HG03039 (cell line): ENCODE measurements at regions not wholly inside any gene's neighbourhood (a gene's known extent, or its start where the extent isn't known, plus 50 kb on each side); places are given as distances from the start of the nearest gene placed in this dataset.

Source experiments
- ATAC-seq: cut with Tn5 transposase; IDR thresholded peaks from one replicate; pipeline ENCODE4 v1.9.1; 2021; ENCODE audit warnings: mild to moderate bottlenecking, moderate library complexity; ENCODE audit not compliant: unreplicated experiment

DNA sequence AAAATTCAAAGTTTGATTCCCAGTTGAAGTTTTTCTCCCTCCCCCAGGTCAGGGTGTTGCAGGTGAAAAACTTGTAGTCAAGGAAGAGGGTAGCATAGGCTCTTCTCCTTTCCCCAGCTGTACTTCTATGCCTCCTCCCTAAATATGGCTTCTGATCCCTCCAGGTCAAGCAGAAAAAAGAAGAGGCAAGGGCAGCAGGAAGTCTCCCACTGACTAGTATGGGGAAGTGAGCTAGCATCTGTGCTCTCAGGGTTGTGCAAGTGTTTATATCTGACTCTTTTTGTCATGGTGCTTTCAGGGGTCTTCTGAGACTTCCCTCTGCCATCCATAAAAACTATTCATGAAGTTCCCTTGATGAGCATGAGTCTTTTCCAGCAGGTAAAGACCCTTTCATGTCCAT, 76.0 kb downstream of the ATPSCKMT start:
- ATAC-seq = no peak

DNA sequence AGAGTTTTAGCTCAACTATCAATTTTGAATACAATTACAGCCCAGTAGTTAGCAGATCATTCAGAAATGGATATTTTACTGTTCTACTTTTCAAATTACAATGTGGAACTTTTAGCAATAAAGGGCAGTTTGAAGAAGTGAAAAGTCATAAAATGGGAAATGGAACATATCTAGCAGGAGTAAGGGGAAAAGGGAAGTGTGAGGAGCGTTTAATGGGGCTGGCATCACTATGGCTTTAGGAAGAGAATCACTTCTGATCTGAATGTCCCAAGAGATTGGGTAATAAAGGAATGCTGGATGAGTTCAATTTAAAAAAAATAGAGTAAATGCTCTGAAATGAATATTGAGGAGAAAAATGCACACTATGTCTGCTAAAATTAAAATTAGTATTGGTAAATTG, 77.4 kb downstream of the ATPSCKMT start:
- ATAC-seq = no peak

DNA sequence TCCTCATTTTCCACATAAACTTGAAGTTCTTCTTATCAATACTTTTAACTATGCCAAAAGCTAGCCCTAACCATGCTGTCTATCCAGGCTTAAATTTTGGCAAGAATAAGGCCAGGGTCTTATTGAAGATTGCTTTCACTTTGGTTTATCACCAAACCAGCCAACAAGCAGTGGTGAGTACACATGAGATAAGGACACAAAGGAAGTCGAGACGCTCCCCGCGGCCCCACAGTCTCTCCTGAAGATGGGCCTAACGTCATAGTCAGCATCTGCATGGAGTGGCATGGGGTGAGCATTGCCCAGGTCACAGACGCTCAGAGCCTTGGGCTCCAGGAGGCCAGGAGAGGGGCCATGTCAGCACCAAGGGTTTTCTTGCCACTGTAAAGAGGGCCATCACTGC, 80.3 kb downstream of the ATPSCKMT start:
- no peak for ATAC-seq

DNA sequence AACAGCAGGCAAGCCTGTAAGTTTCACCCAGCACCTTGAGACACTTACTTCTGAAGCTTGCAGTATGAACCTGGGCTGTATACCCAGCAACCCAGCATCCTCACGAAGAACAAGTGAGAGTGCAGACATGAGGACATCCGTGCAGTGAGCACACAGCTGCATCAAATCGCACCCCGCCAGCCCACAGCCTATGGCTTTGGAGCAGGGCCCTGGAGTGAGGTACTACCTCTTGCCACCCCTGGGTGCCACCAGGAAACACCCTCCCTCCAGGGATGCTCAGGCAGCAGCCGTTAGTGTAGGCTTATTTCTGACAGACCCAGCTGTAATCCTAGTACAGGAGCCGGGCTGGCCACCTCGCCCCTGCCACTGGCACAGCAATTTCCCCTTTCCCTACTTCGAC, 81.4 kb downstream of the ATPSCKMT start:
- no peak for ATAC-seq

DNA sequence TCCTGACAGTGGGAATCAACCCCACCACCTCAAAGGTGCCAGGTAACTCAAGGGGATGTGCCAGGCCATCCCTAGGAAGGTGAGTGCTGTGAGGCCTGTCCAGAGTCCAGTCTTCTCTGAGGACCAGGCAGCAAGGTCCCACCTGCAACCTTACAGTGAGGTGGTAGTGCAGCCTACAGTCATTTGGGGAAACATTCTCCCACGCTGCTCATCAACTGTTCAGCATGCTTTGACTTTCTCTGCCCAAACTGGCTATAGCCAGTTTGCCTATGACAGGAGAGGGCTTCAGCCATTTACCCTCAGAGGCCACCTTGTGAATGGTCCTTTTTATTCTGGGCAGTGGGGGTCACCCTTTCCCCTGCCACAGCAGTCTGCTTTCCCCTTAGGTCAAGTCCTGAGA, 81.9 kb downstream of the ATPSCKMT start:
- no peak for ATAC-seq

DNA sequence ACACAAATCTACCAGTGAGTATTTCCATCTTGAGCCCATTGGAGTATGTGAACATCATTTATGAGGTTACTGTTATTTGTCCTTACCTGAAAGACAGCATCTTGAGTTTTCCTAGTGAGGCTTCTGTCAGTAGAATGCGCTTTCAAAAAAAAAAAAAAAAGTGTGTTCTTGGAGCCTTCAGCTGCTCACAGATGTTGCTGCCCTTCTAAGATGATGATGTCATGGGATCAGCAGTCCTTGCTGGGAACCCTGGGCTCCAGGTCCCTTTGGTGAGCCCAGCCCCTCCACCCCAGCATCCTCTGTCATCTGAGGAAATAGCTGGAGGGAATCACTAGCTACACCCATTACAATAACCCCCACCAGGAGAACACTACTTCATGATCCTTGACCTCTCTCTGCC, 83.3 kb downstream of the ATPSCKMT start:
- no peak for ATAC-seq

DNA sequence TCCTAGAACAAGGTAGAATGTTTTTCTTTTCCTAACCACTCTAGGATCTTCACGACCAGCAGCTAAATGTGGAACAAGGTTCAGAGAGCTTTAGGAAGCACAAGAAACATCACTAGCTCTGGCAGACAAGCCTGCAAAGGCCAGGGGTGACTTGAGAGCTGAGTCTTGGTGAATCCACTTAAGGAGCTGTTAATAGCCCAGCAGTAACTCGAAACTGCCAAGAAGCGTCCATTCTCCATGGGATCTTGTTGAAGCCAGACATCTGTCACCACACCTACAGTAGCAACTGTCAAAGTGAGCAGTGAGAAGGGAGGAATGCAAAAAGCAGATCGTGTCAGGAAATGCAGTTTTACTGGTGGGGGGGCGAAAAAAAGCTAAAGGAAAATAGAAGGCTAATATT, 87.2 kb downstream of the ATPSCKMT start:
- no peak for ATAC-seq

DNA sequence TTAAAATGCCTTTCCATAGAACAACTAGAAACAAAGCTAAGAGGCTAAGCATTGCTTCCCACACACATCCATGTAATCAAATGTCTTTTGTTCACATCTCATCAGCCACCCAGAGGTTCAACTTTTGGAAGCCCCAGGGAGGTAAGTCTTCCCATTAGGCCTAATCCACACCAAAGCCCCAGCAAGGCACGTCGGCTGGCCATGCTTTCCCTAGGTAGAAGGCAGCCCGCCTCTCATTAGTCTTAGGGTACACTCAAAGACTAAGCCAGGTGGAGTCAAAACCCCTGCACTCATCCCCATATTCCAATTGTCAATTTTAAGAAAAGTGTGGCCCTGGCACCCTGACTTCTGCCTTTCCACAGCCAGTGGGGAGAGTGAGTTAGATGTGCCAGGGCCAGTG, 87.9 kb downstream of the ATPSCKMT start:
- ATAC-seq = no peak

DNA sequence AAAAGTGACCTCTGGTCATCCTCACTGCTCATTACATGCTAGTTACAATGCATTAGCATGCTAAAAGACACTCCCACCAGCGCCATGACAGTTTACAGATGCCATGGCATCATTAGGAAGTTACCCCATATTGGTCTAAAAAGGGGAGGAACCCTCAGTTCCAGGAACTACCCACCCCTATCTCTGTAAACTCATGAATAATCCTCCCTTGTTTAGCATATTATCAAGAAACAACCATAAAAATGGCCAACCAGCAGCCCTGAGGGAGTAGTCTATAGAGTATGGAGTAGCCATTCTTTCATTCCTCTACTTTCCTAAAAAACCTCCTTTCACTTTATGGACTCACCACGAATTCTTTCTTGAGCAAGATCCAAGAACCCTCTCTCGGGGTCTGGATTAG, 89.4 kb downstream of the ATPSCKMT start:
- ATAC-seq = no peak

DNA sequence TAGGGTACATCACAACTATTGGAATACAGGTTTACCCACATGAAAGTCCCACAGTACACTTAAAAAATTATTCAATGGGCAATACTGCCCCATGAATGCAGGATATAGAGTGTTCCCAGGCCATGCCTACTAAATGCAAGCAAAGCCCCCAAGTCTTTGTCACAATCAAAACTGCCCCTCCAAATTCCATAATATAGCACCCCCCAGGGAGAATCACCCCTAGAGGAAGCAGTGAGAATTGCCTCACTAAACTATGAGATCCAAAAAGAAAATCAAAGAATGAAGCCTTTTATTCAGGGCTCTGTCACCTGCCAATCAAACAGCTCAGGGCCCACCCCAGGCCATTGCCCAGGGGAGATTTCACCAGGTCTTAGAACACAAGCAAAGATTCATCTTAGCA, 90.8 kb downstream of the ATPSCKMT start:
- ATAC-seq = no peak

DNA sequence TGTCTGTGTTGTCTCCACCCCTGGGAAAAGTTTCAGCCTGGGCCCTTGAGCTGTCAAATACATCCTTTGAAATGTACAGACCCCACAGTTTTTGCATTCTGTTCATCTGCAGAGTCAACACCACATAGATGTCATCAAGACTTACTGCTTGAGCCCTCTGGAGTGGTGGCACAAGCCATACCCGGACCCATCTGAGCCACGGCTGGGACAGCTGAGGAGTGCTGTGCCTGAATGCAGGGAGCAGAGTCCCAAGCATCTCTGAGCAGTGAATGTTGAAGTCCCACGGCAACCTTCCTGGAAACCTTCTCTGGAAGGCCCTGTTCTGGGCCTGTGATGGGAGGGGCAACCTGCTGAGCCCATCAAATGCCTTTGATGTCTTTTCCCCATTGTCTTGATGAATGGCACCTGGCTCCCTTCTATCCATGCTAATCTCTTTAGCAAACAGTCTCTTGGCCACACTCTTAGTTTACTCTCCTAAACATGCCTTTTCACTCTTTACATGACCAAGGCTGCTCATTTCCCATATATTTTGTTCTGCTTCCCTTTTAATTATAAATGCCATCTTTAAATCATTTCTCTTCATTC, 92.5 kb downstream of the ATPSCKMT start:
- ATAC-seq = no peak

DNA sequence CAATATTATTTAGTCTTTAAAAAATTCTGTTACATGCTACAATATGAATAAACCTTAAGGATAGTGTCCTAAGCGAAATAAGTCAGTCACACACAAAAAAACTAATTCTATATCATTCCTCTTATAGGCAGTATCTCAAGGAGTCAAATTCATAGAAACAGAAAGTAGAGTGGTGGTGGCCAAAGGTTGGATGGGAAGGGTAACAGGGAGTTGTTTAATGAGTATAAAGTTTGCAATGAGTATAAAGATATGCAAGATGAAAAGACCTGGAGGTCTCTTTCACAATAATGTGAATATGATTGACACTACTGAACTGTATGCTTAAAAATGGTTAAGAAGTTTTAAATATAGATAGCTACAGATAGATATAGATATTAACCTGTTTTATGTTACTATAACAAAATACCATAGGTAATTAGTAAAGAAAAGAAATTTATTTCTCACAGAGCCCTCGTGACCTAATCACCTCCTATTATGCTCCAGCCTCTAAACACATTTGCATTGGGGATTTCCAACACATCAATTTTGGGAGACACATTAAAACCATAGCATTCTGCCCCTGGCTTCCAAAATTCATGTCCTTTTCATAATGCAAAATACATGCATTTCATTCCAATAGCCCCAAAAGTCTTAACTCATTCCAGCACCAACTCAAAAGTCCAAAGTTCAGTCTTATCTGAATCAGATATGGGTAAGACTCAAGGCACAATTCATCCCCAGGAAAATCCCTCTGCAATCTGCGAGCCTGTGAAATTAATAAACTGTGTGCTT, 93.6 kb downstream of the ATPSCKMT start:
- ATAC-seq = no peak

DNA sequence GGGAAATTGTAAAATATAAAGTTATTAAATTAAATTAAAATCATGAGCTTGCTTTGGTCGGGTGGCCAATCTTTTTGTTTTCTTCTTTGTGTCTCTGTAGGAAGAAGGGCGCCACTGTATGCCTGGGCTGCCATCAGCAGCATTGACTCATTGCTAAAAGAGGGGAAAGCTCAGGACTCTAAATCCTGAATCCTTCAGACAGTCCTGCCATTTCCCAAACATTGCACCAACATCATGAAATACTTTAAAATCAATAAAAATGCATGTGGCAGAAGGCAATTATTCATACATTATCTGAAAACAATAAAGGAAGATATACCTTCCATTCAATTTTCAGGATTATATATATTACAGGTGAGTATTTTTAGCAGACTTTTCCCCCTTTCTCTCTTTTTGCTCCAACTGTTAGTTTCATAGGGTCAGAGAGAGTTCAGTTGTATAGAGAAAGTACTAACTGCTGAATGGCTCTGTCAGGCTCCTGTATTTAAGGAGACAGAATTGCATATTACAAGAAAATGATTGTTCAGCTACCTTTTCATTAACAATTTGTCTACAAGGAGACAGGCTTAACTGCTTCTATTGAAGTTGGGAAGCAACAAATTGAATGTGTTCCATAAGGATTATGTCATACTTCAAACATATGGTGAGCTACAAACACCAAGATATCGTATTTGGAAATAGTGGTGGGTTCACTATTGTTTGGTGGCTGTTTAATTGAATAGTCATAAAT, 95.7 kb downstream of the ATPSCKMT start:
- ATAC-seq = no peak

DNA sequence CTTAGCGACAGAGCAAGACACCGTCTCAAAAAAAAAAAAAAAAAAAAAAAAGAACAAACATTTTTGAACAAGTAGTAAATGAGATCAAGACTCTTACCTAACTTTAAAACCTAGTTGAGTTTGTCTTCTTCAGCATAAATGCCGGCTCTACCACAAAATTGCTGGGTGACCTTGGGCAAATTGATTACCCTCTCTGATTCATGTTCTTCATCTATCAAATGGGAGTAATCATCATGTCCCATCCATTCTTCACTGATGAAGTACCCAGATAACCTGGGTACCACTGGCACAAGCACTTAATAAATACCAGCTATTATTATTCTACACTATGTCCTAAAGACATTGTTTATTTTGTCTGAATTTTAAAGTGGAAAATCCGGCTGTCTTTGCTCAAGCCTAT, 96.3 kb downstream of the ATPSCKMT start:
- no peak for ATAC-seq

DNA sequence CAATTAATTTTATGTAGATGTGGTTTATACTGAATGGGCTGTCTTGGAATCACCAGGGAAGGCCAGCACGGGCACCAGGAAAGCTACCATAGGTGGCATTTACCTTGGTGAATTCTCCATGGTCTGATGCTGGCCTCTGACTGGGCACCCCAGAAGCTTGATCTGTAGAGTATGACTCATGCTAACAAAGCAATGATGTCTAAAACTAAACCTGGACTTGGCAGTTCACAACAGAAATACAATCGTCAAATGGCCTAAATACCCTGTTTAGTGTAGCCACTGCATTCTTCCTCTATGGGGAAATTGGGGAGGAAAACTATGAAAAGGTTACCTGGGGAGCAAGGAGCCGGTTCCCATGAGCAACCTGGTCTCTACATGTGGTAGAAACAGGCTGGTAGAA, 98.0 kb downstream of the ATPSCKMT start:
- no peak for ATAC-seq

DNA sequence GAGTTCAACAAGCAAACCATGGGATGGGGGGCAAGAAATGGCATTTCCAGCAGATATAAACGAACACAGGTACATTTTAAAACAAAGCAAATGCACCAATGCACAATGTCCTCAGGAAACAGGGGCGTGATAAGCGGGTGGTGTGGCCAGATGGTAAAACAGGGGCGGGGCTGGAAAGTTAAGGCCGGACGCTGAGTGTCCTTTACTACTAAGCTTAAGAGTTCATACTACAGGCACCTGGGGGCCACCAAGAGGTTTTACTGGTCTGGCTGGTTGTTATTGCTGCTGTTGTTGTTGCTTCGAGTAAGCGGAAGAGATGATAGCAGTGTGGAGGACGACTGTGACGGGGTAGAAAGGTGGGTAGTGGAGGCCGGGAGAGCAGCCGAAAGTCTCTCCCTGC, 99.8 kb downstream of the ATPSCKMT start:
- ATAC-seq = no peak

DNA sequence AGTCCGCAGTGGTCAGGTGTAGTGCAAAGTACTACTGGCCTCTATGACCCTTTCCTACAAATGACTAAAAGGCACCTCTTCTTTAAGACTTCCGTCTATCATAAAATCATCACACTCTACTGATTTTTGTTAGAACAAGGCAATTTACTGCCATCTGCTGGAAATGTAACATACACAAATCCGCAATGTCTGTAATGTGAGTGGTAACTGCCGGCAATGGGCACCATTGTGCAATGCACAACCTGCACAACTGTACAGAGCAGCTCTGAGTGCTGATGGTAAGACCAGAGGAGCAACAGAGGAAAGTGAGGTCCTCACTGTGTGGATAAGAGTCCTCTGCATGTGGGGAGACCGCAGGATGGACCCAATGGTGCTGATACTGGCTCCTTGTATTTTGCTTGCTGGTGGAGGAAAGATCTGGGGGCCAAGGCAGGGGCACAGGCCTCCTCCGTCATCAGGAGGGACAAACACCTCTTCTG, 103.7 kb downstream of the ATPSCKMT start:
- no peak for ATAC-seq

DNA sequence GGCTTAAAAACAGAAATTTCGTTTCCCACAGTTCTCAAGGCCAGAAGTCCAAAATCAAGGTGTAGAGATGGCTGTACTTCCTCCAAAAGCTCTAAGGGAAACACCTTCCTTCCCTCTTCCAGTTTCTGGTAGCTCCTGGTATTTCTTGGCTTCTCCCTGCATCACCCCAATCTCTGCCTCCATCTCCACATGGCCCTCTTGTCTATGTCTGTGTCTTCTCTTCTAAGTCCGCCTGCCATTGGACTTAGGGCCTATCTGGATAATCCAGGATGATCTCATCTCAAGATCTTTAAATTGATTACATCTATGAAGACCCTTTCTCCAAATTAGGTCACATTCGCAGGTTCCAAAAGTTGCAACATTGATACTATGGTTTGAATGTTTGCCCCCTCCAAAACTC, 105.6 kb downstream of the ATPSCKMT start:
- ATAC-seq = no peak

DNA sequence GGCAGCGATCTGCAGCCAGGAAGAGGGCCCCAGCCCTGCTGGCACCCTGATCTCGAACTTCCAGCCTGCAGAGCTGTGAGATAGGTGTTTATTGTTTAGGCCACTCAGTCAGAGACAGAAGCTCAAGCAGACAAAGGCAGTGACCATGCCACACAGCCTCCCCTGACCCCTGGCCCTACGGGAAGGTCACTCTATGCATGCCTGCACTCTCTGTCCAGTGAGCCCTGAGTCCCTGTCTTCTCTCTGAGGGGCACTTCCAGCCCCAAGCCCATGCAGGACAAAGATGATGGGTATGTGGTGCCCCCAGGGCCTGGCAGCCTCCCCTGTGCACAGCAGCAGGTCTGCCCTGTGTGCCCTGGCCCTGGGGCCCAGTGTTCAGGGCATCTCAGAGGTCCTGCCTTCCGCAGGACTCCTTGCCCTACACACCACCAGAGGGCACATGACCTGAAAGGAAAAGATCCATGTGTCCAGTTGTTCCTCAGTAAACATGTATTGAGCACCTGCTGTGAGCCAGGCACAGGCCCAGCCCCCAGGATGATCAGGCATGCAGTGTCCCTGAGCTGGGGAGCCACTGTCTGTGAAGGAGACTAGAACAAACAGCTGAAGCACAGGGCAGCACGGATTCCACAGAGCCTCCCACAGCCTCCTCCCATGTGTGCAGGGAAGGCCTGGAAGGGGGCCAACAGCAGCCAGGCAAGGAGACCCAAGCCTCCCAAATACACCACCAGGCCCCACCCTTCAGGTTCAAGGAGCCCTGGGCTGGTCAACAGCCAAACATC, 109.3 kb downstream of the ATPSCKMT start:
- no peak for ATAC-seq

DNA sequence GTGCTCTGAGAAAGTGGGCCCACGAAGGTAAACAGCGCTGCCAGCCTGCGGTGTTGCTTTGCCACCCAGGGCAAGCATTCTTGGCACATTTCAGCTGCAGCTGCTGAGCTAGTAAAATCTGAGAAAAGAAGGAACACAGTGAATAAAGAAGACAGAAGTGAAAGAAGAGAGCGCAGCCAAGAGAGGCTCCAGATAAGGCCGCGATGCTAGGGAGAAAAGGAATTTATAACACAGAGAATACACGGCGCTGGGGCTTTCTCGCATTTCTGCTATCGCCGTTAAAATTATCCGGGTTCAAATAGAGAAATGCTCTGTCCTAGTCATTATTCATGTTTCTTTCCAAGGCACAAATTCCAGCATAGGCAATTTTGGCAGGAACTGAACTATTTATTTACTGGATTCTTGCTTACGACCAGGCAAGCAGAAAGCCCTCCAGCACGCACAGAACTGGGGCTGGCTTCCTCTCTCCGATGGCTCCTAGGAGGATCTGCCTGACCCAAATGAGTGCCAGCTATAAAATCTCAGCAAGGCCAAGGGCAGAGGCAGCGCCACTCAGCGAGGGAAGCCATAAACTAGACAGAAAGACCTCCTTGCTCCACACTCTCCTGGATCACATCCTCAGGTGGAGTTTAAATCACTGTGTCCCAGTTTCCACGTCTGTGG, 111.2 kb downstream of the ATPSCKMT start:
- no peak for ATAC-seq

DNA sequence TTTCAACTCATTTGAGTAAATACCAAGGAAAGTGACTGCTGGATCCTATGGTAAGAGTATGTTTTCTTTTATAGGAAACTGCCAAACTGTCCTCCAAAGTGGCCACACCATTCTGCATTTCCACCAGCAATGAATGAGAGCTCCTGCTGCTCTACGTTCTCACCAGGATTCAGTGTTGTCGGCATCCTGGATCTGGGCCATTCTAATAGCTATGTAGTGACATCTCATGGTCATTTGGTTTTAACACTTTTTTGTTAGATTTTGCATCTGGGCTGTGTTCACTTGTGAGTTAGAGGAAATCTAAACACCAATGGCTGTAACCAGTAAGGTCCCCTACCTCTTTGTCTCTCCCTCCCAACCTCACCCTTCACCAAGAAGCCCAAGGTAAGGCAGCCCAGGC, 115.9 kb downstream of the ATPSCKMT start:
- no peak for ATAC-seq
